22Rv1 (cell line): ENCODE measurements at regions not wholly inside any gene's neighbourhood (a gene's known extent, or its start where the extent isn't known, plus 50 kb on each side); places are given as distances from the start of the nearest gene placed in this dataset.

Source experiments
- H3K27ac ChIP-seq: fragments of 450-650 bp; 2 replicates; pipeline ENCODE4 v1.5.1; 2017
- ZFX ChIP-seq: fragments of 450-650 bp; IDR thresholded peaks from 2 replicates; pipeline ENCODE4 v1.6.1; 2017; ENCODE audit warnings: antibody characterized with exemption, borderline replicate concordance
- TF ChIP-seq, protein P1 (sequence below): fragments of 450-650 bp; IDR thresholded peaks from 2 replicates; pipeline ENCODE4 v1.5.1; 2017; ENCODE audit warnings: mild to moderate bottlenecking

DNA sequence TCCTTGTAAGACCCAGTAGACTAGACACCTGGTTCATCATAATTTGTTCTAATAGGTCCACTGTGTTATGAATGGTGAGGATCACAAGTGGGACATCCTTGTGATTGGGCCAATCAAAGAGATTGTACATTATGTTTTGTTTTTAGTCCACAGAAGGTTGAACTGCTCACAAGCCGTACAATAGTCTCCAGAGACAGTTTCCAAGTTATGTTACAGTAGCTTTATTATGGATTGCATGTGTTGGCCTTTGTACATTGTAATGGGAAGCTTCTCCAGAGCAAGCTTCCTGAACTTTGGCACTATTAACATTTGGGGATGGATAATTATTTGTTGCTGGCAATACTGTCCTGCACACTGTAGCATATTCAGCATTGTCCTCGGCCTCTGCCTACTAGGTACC is 86.1 kb downstream of the MAGEB10 start:
- TF ChIP-seq, protein P1, sequence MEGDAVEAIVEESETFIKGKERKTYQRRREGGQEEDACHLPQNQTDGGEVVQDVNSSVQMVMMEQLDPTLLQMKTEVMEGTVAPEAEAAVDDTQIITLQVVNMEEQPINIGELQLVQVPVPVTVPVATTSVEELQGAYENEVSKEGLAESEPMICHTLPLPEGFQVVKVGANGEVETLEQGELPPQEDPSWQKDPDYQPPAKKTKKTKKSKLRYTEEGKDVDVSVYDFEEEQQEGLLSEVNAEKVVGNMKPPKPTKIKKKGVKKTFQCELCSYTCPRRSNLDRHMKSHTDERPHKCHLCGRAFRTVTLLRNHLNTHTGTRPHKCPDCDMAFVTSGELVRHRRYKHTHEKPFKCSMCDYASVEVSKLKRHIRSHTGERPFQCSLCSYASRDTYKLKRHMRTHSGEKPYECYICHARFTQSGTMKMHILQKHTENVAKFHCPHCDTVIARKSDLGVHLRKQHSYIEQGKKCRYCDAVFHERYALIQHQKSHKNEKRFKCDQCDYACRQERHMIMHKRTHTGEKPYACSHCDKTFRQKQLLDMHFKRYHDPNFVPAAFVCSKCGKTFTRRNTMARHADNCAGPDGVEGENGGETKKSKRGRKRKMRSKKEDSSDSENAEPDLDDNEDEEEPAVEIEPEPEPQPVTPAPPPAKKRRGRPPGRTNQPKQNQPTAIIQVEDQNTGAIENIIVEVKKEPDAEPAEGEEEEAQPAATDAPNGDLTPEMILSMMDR: no peak
- no peak for TF ChIP-seq ZFX
- no peak overlapping the region for H3K27ac ChIP-seq

DNA sequence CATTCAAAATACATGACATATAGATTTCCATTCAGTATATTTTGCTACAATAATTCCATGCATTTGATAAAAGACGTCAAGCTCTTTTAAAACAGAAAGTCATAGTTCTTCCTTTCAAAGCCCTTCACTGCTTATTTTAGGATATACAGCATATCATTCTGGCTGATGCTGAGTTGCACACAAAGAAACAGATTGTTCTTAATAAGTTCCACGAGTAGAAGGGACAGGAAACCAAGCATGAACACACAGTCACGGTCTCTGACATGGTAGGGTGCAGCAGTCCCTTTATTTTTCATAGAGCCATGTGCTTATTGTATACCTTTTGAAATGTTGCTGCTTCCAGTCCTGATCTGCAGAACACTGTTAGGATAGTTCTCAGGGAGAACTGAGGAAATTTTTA is 85.4 kb downstream of the MAGEB10 start:
- H3K27ac ChIP-seq: no peak overlapping the region
- TF ChIP-seq ZFX: no peak
- TF ChIP-seq, protein P1: no peak

DNA sequence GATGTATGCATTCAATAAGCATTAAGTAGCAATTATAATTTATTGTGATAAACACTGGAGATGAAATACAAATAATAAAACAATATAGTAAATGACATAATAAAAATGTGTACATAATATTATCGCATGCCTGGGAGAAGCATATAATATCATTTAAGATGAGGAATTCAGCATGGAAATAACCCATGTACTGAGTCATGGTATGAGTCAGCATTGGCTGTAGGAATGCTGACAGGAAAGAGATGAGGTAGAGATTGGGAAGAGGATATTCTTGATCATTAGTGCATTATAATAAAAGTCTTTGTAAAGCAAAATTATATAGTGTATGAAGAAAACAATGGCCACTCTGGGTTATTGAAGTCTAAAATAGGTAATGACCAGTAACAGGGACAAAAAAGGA is 82.8 kb downstream of the MAGEB10 start:
- TF ChIP-seq ZFX: no peak
- no peak overlapping the region for H3K27ac ChIP-seq

DNA sequence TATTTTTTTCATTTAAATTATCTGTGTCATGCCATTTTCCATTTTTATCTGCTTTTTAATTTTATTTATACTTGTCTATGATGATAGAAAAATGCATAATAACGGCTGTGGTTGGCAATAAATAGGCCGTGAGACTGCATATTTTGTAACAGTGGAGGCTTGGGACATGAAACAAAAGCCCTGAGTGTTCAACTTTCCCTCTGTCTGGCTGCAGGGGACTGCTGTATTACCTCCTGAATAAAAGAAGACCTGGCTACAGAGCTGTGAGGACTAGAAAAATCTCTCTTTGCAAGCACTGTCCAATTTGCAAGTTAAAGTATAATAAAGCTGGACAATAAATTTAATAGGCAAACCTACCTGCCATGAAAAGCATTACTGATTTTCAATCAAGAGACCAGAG is 82.1 kb downstream of the MAGEB10 start:
- TF ChIP-seq ZFX: no peak
- no peak overlapping the region for H3K27ac ChIP-seq

DNA sequence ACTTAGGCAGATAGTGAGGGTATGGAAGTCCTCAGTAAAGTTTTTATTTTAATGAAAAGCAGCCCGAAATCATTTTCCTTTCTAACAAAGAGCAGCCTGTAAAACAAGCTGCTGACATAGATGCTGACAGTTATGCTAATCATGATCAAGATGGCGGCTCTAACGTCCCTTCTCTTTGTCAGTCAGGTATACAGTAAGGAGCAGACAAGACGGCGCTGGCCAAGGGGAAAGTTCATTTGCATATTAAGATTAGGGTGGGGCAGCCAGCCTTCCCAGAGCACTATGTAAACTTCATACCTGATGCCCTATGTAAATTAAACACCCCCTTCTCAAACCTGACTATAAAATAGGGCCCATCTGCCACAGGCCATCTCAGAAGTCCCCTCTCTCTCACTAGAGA is 76.9 kb downstream of the MAGEB10 start:
- no peak overlapping the region for H3K27ac ChIP-seq
- TF ChIP-seq ZFX: no peak
- TF ChIP-seq, protein P1: no peak

DNA sequence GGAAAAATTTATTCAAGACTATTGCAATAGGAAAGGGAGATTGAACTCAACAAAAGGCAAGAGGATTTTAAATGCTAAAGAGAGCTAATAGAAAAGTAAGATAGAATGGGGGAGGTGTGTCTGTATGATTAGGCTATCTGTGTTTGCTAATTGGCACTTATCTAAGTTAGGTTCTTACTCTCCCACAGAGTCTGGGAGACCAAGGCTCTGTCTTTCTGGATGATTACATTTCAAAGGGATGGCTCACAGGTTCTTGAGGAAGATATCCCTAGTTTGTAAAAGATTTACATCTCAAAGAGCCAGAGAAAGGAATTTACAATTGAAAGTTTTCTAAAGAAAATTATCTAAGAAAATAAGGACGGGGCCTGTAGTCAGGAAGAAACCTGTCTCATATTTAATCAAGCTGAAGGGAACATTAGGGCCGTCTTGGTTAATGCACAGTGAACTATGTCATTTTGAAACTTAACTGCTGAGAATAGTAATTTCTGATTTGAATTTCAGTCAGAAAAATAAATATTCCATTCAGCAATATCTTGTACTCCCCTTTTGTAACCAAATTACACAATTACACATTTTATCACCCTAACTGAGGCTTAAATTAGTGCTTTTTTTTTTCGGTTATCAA is 75.8 kb downstream of the MAGEB10 start:
- H3K27ac ChIP-seq: no peak overlapping the region
- no peak for TF ChIP-seq ZFX
- TF ChIP-seq, protein P1: no peak

DNA sequence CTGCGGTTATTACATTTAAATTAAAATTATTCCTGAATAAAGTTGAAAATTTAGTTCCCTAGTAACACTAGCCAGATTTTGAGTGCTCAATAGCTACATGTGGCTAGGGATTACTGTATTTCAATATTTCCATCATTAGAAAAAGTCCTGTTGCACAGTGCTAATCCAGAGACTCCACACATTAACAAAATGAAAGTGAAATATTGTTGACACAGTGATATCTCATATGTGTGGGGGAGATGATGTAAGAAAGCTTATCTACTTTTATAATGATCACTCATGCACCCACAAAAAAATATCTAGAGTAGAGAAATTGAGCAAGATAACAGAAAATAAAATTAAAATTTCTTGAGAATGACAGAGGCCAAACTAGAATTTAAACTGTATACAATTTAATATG is 74.9 kb downstream of the MAGEB10 start:
- TF ChIP-seq ZFX: no peak
- TF ChIP-seq, protein P1: no peak
- no peak overlapping the region for H3K27ac ChIP-seq

DNA sequence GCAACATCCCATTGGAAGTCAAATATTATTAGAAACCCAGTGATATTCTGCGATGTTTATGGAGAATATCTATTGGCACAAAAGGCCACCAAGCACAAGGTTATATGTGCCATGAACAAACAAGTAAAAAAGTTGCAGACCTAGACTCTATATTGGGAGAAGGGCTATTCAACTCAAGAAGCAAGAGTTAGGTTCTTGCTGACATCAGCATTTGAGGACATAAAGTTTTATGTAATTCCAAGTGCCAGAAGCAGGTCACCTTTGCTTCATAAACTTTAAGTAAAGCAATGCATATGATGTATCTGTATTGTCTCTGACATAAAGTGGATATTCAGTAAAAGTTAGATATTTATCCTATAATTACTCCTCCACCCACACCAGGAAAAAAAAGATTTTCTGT is 71.1 kb downstream of the MAGEB10 start:
- TF ChIP-seq, protein P1: no peak
- no peak for TF ChIP-seq ZFX
- H3K27ac ChIP-seq: no peak overlapping the region
